Islet of Langerhans (tissue), 1 donor: ENCODE measurements at regions not wholly inside any gene's neighbourhood (a gene's known extent, or its start where the extent isn't known, plus 50 kb on each side); places are given as distances from the start of the nearest gene placed in this dataset.
"Not testable (repeated sequence)": the region's sequence is repeated elsewhere in the genome, so short reads cannot be mapped to it uniquely, and the experiment has no call there.

ENCODE experiments used
- FAIRE-seq: peaks from one replicate; lab custom pipeline; 2011; peaks lifted over from hg19 to GRCh38; lab: Jason Lieb, UNC

- no peak for FAIRE-seq
These were observed 207.3 kb upstream of the MAGEB2 start for GRCh38 chrX:30008031-30008430.

- no peak for FAIRE-seq
These were observed 204.9 kb upstream of the MAGEB2 start for GRCh38 chrX:30010471-30010870.

GRCh38 chrX:30015440-30015839 is 199.9 kb upstream of the MAGEB2 start:
- no peak for FAIRE-seq

GRCh38 chrX:30027636-30028035 is 187.7 kb upstream of the MAGEB2 start:
- no peak for FAIRE-seq

- not testable (repeated sequence) for FAIRE-seq
These were observed 179.0 kb upstream of the MAGEB2 start for GRCh38 chrX:30036406-30036805.

- no peak for FAIRE-seq
These were observed 175.6 kb upstream of the MAGEB2 start for GRCh38 chrX:30039768-30040167.

- no peak for FAIRE-seq
These were observed 154.6 kb upstream of the MAGEB2 start for GRCh38 chrX:30060718-30061117.

GRCh38 chrX:30065226-30065625 is 150.1 kb upstream of the MAGEB2 start:
- no peak for FAIRE-seq

- FAIRE-seq, result no peak
These were observed 147.7 kb upstream of the MAGEB2 start for GRCh38 chrX:30067677-30068076.

GRCh38 chrX:30085571-30085970 is 129.8 kb upstream of the MAGEB2 start:
- no peak for FAIRE-seq

GRCh38 chrX:30111431-30111830 is 103.9 kb upstream of the MAGEB2 start:
- no peak for FAIRE-seq

GRCh38 chrX:30141966-30142365 is 73.4 kb upstream of the MAGEB2 start:
- peak; percentile 65 for FAIRE-seq

GRCh38 chrX:30144221-30144620 is 71.1 kb upstream of the MAGEB2 start:
- FAIRE-seq, result no peak

GRCh38 chrX:30144971-30145731 is 70.2 kb upstream of the MAGEB2 start:
- FAIRE-seq, result no peak

GRCh38 chrX:30147996-30148643 is 67.2 kb upstream of the MAGEB2 start:
- no peak for FAIRE-seq

GRCh38 chrX:30149206-30149605 is 66.2 kb upstream of the MAGEB2 start:
- FAIRE-seq, result not testable (repeated sequence)

- FAIRE-seq, result no peak
These were observed 65.0 kb upstream of the MAGEB2 start for GRCh38 chrX:30150196-30150895.

GRCh38 chrX:30151964-30152363 is 63.4 kb upstream of the MAGEB2 start:
- FAIRE-seq, result no peak

- no peak for FAIRE-seq
These were observed 62.0 kb upstream of the MAGEB2 start for GRCh38 chrX:30153175-30153880.

- no peak for FAIRE-seq
These were observed 61.5 kb upstream of the MAGEB2 start for GRCh38 chrX:30153881-30154260.

GRCh38 chrX:30156009-30156408 is 59.4 kb upstream of the MAGEB2 start:
- FAIRE-seq, result no peak

GRCh38 chrX:30156880-30157560 is 58.3 kb upstream of the MAGEB2 start:
- no peak for FAIRE-seq
